ENCODE measurements at regions not wholly inside any gene's neighbourhood (a gene's known extent, or its start where the extent isn't known, plus 50 kb on each side); places are given as distances from the start of the nearest gene placed in this dataset.

- Histone ChIP-seq H3K36me3 (ENCODE audit: control insufficient read depth in 1 of 2, insufficient read depth in 2 of 2, low read length in 2 of 2) (no peaks in the 10 kb centered on the region), H3K27me3 (ENCODE audit: low read depth, low read length) (no peaks in the 10 kb centered on the region), H3K4me1 (ENCODE audit: control insufficient read depth in 1 of 2, insufficient read depth in 2 of 2, low read length in 2 of 2) (no peaks in the 10 kb centered on the region), H3K4me3 (ENCODE audit: low read depth in 1 of 2, low read length in 2 of 2) (no peak overlapping the region), H3K9me3 (ENCODE audit: control insufficient read depth in 1 of 2, low read length in 2 of 2) (no peaks in the 10 kb centered on the region), H3K27ac (ENCODE audit: low read length) (no peak overlapping the region)
Measured at GRCh38 chr22:48449466-48450187, 1378.0 kb downstream of the BRD1 start.

DNA sequence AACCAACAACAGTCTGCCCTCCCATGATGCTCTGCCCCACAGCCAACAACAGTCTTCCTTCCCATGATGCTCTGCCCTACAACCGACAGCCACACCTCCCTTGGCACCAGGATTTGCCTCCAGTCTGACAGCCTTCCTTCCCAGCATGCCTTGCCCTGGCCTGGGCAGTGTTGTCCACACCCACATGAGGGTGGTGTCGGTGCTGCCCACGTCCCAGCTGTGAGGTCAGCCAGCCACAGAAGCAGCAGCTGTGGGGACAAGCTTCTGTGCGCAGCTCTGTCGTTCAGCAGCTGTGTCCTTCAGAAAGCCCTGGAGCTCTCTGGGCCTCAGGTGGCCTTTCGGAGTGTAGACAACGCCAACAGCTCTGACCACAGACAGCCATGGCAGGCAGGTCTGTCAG is 1378.9 kb downstream of the BRD1 start:
- Histone ChIP-seq H3K27ac (ENCODE audit: low read length) (no peak overlapping the region), H3K27me3 (ENCODE audit: low read depth, low read length) (no peaks in the 10 kb centered on the region), H3K4me3 (ENCODE audit: low read depth in 1 of 2, low read length in 2 of 2) (no peak overlapping the region)

GRCh38 chr22:48445113-48445827 is 1382.4 kb downstream of the BRD1 start:
- H3K27me3 ChIP-seq (ENCODE audit: low read depth, low read length) = no peaks in the 10 kb centered on the region

More for the DNA sequence above, 1378.9 kb downstream of the BRD1 start:
- Histone ChIP-seq H3K4me1 (ENCODE audit: control insufficient read depth in 1 of 2, insufficient read depth in 2 of 2, low read length in 2 of 2) (no peaks in the 10 kb centered on the region), H3K9me3 (ENCODE audit: control insufficient read depth in 1 of 2, low read length in 2 of 2) (no peaks in the 10 kb centered on the region), H3K36me3 (ENCODE audit: control insufficient read depth in 1 of 2, insufficient read depth in 2 of 2, low read length in 2 of 2) (no peaks in the 10 kb centered on the region)

DNA sequence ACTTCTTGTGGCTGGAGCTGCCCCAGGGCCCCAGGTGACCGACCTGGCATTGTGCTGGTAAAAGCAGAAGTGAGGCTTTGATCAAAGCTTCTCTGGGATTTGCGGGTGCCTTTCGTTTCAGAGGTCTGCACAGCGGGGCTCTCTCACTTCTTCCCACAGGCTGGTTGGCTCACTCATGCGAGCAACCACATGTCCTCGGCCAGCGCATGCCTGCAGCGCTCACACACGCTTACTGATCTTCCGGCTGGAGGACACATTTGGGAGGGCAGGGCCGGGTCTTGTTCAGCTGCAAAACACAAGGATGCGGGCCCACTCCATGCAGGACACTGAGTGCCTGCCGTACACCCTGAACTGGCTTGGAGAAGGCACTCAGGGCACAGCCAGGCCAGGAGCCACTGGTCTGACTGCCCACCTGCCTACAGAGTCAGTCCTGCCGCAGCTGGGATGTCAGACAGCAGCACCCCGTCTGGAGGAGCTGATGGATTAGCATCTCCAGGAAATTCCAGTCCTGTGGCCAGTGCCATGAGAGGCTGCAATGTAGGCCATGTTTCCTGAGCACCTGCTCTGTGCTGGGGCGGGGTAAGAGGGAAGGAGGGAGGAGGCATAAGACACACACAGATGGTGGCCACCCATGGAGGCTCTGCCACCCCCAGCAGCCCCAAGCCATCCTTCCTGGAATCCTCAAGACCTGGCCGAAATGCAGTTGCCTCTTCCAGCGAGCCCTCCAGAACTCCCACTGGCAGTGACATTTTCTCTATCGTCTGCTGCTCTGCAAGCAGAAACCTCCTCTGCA is 1383.2 kb downstream of the BRD1 start:
- no peaks in the 10 kb centered on the region for H3K27me3 ChIP-seq (ENCODE audit: low read depth, low read length)
- H3K36me3 ChIP-seq (ENCODE audit: control insufficient read depth in 1 of 2, insufficient read depth in 2 of 2, low read length in 2 of 2) = no peaks in the 10 kb centered on the region
- no peaks in the 10 kb centered on the region for H3K4me1 ChIP-seq (ENCODE audit: control insufficient read depth in 1 of 2, insufficient read depth in 2 of 2, low read length in 2 of 2)
- no peak overlapping the region for H3K27ac ChIP-seq (ENCODE audit: low read length)
- H3K4me3 ChIP-seq (ENCODE audit: low read depth in 1 of 2, low read length in 2 of 2) = no peak overlapping the region
- no peaks in the 10 kb centered on the region for H3K9me3 ChIP-seq (ENCODE audit: control insufficient read depth in 1 of 2, low read length in 2 of 2)

More at GRCh38 chr22:48445113-48445827, 1382.4 kb downstream of the BRD1 start:
- Histone ChIP-seq H3K36me3 (ENCODE audit: control insufficient read depth in 1 of 2, insufficient read depth in 2 of 2, low read length in 2 of 2) (no peaks in the 10 kb centered on the region), H3K4me3 (ENCODE audit: low read depth in 1 of 2, low read length in 2 of 2) (no peak overlapping the region), H3K4me1 (ENCODE audit: control insufficient read depth in 1 of 2, insufficient read depth in 2 of 2, low read length in 2 of 2) (no peaks in the 10 kb centered on the region), H3K9me3 (ENCODE audit: control insufficient read depth in 1 of 2, low read length in 2 of 2) (no peaks in the 10 kb centered on the region), H3K27ac (ENCODE audit: low read length) (no peak overlapping the region)

DNA sequence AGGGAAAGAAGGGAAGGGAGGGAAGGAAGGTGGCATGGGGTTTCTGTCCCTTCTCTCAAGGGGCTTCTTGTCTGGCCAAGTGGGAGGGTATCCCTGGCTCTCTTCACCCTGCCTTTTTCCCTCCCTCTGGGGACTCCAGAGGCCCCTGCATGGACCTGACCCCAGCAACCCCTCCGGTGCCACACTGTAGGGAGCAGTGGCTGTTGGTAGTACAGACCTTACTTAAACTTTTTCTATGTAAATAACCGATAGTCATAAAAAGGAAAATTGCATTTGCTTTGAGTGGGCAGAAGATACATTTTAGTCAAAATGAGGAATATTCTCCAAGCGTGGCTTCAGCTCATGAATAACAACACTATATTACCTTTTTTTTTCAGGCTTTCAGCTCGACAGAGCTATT is 1384.0 kb downstream of the BRD1 start:
- H3K36me3 ChIP-seq (ENCODE audit: control insufficient read depth in 1 of 2, insufficient read depth in 2 of 2, low read length in 2 of 2) = no peaks in the 10 kb centered on the region
- H3K4me1 ChIP-seq (ENCODE audit: control insufficient read depth in 1 of 2, insufficient read depth in 2 of 2, low read length in 2 of 2) = no peaks in the 10 kb centered on the region
- no peak overlapping the region for H3K4me3 ChIP-seq (ENCODE audit: low read depth in 1 of 2, low read length in 2 of 2)
- H3K27me3 ChIP-seq (ENCODE audit: low read depth, low read length) = no peaks in the 10 kb centered on the region
- no peak overlapping the region for H3K27ac ChIP-seq (ENCODE audit: low read length)
- H3K9me3 ChIP-seq (ENCODE audit: control insufficient read depth in 1 of 2, low read length in 2 of 2) = no peaks in the 10 kb centered on the region

- Histone ChIP-seq H3K9me3 (ENCODE audit: control insufficient read depth in 1 of 2, low read length in 2 of 2) (no peaks in the 10 kb centered on the region), H3K27ac (ENCODE audit: low read length) (no peak overlapping the region), H3K4me3 (ENCODE audit: low read depth in 1 of 2, low read length in 2 of 2) (no peak overlapping the region), H3K4me1 (ENCODE audit: control insufficient read depth in 1 of 2, insufficient read depth in 2 of 2, low read length in 2 of 2) (no peaks in the 10 kb centered on the region), H3K36me3 (ENCODE audit: control insufficient read depth in 1 of 2, insufficient read depth in 2 of 2, low read length in 2 of 2) (no peaks in the 10 kb centered on the region), H3K27me3 (ENCODE audit: low read depth, low read length) (no peaks in the 10 kb centered on the region)
Measured at GRCh38 chr22:48442663-48443062, 1385.0 kb downstream of the BRD1 start.

DNA sequence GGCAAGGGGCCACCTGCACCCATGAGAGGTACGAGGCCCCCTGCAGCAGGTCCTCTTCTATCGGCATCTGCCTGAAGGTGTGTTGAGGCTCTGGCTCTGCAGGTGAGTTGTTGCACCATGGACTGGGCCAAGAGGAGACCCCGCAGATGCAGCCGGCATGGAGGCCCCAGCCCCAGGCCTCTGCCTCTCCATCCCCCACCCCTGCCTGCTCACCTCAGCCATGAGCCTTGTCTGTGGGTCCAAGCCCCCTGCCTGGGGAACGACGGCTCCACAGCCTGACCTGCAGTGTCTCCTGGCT is 1386.2 kb downstream of the BRD1 start:
- H3K27me3 ChIP-seq (ENCODE audit: low read depth, low read length) = no peaks in the 10 kb centered on the region

DNA sequence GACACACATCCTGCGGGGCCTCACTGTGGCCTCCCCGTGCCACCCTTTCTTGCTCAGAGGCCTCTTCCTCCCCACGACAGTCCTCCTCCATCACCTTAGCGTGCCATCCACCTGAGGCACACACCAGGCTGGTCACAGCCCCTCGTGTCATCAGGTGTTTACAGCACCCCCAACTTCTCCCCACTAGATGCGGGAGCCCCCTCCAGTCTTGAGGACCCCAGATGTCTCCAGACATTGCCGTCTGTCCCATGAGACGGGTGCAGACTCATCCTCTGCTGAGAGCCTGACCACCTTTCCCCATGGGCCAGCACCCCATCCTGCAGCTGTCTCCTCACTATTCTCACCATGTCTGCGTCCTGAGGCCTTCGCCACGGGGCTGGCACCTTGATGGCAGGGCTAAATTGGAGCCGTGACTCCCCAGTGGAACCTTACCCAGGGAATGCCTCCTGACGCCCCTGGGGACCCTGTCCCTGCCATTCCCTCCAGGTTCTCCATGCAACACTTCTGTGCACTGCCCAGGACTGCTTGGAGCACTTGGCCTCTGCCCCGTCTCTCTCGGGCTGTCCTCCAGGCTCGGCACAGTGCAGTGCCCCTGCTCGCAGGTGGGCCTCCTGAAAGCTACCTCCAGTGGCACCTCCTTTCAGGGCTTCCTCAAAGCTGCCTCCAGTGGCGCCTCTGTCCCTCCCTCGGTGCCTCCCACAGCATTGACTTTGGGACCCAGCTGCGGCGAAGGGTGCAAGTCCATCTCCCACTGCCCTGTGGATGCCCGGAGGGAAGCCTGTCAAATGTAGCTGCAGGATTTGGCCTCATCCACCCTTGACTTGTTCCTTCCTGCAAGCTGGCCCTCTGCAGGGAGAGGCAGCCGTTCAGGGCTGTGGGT is 1386.8 kb downstream of the BRD1 start:
- Histone ChIP-seq H3K36me3 (ENCODE audit: control insufficient read depth in 1 of 2, insufficient read depth in 2 of 2, low read length in 2 of 2) (no peaks in the 10 kb centered on the region), H3K4me3 (ENCODE audit: low read depth in 1 of 2, low read length in 2 of 2) (no peak overlapping the region), H3K27me3 (ENCODE audit: low read depth, low read length) (no peaks in the 10 kb centered on the region), H3K9me3 (ENCODE audit: control insufficient read depth in 1 of 2, low read length in 2 of 2) (no peaks in the 10 kb centered on the region), H3K27ac (ENCODE audit: low read length) (no peak overlapping the region), H3K4me1 (ENCODE audit: control insufficient read depth in 1 of 2, insufficient read depth in 2 of 2, low read length in 2 of 2) (no peaks in the 10 kb centered on the region)

More for the DNA sequence above, 1386.2 kb downstream of the BRD1 start:
- H3K4me1 ChIP-seq (ENCODE audit: control insufficient read depth in 1 of 2, insufficient read depth in 2 of 2, low read length in 2 of 2) = no peaks in the 10 kb centered on the region
- H3K9me3 ChIP-seq (ENCODE audit: control insufficient read depth in 1 of 2, low read length in 2 of 2) = no peaks in the 10 kb centered on the region
- no peak overlapping the region for H3K4me3 ChIP-seq (ENCODE audit: low read depth in 1 of 2, low read length in 2 of 2)
- H3K27ac ChIP-seq (ENCODE audit: low read length) = no peak overlapping the region
- H3K36me3 ChIP-seq (ENCODE audit: control insufficient read depth in 1 of 2, insufficient read depth in 2 of 2, low read length in 2 of 2) = no peaks in the 10 kb centered on the region

DNA sequence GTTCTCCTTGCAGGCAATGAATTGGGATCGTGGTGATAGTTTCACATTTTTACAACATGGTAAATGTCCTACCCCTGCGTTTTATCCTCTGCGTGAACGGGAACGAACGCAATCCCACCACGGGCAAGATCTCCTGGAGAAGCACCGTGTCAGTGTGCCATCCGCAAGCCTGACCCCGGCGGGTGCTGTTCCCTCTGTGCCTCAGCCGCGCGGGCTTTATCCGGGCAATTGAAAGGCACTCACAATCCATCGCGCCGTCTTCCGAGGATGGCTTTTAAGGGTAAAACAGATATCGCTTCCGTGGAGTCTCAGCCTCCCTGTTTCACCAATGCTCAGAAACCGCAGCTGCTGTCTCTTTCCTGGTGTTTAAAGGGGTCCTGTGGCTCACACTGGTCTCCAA is 1387.5 kb downstream of the BRD1 start:
- no peaks in the 10 kb centered on the region for H3K4me1 ChIP-seq (ENCODE audit: control insufficient read depth in 1 of 2, insufficient read depth in 2 of 2, low read length in 2 of 2)
- no peak overlapping the region for H3K4me3 ChIP-seq (ENCODE audit: low read depth in 1 of 2, low read length in 2 of 2)
- no peak overlapping the region for H3K27ac ChIP-seq (ENCODE audit: low read length)
- no peaks in the 10 kb centered on the region for H3K9me3 ChIP-seq (ENCODE audit: control insufficient read depth in 1 of 2, low read length in 2 of 2)
- no peaks in the 10 kb centered on the region for H3K27me3 ChIP-seq (ENCODE audit: low read depth, low read length)
- no peaks in the 10 kb centered on the region for H3K36me3 ChIP-seq (ENCODE audit: control insufficient read depth in 1 of 2, insufficient read depth in 2 of 2, low read length in 2 of 2)

- H3K27ac ChIP-seq (ENCODE audit: low read length) = no peak overlapping the region
- no peaks in the 10 kb centered on the region for H3K9me3 ChIP-seq (ENCODE audit: control insufficient read depth in 1 of 2, low read length in 2 of 2)
- no peaks in the 10 kb centered on the region for H3K27me3 ChIP-seq (ENCODE audit: low read depth, low read length)
- H3K4me1 ChIP-seq (ENCODE audit: control insufficient read depth in 1 of 2, insufficient read depth in 2 of 2, low read length in 2 of 2) = no peaks in the 10 kb centered on the region
- no peaks in the 10 kb centered on the region for H3K36me3 ChIP-seq (ENCODE audit: control insufficient read depth in 1 of 2, insufficient read depth in 2 of 2, low read length in 2 of 2)
- H3K4me3 ChIP-seq (ENCODE audit: low read depth in 1 of 2, low read length in 2 of 2) = no peak overlapping the region
Measured at GRCh38 chr22:48439560-48440135, 1388.0 kb downstream of the BRD1 start.

All from muscle layer of duodenum (tissue), 2 donors.